CD4-positive, alpha-beta T cell treated with Interleukin-21 for 1 hour (primary cell): ENCODE measurements at regions not wholly inside any gene's neighbourhood (a gene's known extent, or its start where the extent isn't known, plus 50 kb on each side); places are given as distances from the start of the nearest gene placed in this dataset.
"Not testable (repeated sequence)": the region's sequence is repeated elsewhere in the genome, so short reads cannot be mapped to it uniquely, and the experiment has no call there.

ENCODE experiments used
- DNase-seq: peaks from one replicate; pipeline ENCODE4 v3.0.0-alpha.2; 2020

DNA sequence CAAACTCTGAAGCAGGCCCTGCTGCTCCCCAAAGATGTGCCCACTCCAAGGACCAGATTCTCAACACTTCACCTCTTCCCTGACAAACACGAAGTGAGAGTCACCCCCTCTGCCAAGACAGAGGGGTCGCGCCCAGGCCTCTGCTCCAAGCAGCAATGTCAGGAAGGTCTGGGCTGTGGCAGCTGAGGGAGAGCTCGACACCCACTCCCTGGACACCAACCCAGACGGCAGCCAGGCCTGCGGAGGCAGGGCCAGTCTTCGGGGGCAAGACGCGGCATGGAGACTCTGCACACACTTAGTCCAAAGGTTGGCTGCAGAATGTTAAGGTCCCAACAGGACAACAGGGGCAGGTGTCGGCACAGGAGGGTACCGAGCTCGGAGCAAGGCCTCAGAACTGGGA, 144.2 kb downstream of the DLL1 start:
- DNase-seq = no peak

DNA sequence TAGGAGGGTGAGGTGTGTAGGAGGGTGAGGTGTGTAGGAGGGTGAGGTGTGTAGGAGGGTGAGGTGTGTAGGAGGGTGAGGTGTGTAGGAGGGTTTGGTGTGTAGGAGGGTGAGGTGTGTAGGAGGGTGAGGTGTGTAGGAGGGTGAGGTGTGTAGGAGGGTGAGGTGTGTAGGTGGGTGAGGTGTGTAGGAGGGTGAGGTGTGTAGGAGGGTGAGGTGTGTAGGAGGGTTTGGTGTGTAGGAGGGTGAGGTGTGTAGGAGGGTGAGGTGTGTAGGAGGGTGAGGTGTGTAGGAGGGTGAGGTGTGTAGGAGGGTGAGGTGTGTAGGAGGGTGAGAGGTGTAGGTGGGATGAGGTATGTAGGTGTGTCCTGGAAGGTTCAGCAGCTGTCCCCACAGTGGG, 144.7 kb downstream of the DLL1 start:
- not testable (repeated sequence) for DNase-seq

GRCh38 chr6:170145716-170146115, 145.2 kb downstream of the DLL1 start:
- DNase-seq = not testable (repeated sequence)

DNA sequence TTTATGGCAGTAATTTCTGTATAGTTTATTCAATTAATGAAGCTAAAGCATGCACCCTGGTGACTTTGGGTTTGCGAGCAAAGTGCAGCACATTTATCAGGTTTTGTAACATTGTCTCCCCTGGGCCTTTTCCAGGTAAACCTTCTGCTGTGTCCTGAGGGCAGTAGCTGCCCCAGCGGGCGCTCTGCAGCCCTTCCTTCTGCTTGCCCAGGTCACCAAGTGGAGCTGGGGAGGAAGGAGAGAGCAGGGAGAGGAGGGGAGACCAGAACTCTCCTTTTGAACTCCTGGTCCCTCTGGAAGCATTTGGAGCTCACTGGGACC, 145.6 kb downstream of the DLL1 start:
- DNase-seq = no peak

- no peak for DNase-seq
Measured at GRCh38 chr6:170144571-170145271, 146.2 kb downstream of the DLL1 start.

GRCh38 chr6:170143401-170144150, 147.3 kb downstream of the DLL1 start:
- DNase-seq = no peak

DNA sequence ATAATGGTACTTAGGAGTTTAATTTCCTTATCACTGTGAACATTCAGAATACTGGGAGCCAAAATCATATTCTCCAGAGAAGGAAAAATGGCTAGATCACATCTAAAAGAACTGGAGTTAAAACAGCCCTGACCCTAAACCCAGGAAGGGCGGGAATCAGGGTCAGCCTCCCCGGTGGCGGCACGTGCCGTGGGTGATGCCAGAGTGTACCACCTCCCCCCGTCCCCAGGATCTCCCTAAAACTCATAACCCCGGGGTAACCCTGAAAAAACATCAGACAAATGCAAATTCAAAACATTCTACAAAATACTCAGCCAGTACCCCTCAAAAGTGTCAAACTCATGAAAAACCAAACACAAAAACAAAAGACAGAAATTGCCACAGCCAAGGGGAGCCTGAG, 148.3 kb downstream of the DLL1 start:
- no peak for DNase-seq

DNA sequence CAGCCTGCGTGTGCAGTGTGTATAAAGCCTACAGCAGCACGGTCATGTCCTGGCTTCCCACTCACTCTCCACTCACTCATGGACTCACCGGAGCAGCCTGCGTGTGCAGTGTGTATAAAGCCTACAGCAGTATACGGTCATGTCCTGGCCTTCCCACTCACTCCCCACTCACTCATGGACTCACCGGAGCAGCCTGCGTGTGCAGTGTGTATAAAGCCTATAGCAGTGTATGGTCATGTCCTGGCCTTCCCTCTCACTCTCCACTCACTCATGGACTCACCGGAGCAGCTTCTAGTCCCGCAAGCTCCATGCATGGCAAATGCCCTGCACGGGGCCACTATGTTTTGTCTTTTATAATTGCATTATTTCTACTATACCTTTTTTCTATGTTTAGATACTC, 149.8 kb downstream of the DLL1 start:
- not testable (repeated sequence) for DNase-seq

DNA sequence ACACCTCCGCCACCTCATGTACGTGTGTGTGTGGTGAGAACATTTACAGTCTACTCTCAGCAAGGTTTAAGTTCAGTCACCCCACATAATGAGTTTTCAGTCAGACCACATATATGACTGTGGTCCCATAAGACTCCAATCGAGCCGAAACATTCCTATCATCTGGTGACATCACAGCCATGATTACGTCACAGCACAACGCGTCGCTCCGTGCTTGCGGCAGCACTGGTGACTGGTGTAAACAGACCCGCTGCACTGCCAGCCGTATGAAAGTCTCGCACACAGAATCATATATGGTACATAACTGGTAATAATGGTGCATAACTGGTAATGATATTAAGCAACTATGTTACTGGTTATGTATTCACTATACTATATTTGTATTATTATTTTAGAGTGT, 150.7 kb downstream of the DLL1 start:
- no peak for DNase-seq

DNA sequence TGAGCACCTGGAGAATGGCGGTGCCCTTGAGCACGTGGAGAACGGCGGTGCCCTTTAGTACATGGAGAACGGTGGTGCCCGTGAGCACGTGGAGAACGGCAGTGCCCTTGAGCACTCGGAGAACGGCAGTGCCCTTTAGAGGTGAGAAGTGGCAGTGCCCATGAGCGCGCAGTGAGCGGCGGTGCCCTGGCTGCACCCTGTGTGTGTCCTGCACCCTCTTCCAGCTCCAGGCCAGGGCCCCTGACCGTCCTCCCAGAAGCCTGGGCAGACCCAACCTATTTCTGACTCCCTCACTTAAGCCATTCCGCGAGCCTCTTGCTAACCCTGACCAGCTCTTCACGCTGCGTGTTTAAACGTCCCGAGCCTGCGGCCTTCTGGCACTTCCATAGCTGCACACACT, 151.3 kb downstream of the DLL1 start:
- DNase-seq = no peak

- not testable (repeated sequence) for DNase-seq
Measured at GRCh38 chr6:170139046-170139445, 151.8 kb downstream of the DLL1 start.

DNA sequence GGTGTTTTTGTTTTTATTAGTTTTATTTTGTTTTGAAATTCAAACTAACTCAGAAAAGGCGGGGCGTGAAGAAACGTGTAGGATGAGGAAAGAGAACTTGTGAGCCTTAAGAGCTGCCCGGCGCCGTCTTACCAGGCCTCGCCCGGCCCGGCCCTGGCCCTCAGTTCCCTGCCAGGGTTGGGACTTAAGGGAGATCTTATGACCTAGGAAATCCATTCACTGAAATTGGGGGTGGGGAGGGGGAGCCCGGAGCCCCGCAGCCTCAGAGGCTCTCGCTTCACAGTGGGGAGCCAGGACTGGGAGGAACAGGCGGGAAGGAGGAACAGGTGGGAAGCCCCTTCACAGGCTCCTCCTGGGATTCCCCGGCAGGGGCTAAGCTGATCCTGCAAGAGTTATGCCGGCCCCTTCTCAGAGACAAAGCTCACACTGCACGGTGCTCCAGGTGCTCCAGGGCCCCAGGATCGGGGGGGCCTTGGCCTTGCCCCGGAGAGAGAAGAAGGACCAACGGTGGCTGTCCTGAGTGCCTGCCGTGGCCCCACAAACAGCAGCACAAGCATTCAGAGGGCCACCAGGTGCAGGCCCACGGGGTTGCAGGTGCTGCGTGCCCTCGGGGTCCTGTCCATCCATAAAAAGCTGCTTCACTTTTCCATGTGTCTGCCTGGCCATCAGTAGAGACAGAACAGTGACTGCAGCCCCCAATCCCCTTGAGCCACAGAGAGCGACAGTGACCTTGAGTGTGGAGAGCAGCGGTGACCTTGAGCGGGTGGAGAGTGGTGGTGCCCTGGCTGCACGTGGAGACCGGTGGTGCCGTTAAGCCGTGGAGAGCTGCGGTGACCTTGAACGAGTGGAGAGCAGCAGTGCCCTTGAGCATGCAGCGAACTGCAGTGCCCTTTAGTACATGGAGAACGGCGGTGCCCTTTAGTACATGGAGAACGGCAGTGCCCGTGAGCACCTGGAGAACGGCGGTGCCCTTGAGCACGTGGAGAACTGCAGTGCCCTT, 152.7 kb downstream of the DLL1 start:
- no peak for DNase-seq

- DNase-seq = no peak
Measured at GRCh38 chr6:170137176-170137891, 153.5 kb downstream of the DLL1 start.

DNA sequence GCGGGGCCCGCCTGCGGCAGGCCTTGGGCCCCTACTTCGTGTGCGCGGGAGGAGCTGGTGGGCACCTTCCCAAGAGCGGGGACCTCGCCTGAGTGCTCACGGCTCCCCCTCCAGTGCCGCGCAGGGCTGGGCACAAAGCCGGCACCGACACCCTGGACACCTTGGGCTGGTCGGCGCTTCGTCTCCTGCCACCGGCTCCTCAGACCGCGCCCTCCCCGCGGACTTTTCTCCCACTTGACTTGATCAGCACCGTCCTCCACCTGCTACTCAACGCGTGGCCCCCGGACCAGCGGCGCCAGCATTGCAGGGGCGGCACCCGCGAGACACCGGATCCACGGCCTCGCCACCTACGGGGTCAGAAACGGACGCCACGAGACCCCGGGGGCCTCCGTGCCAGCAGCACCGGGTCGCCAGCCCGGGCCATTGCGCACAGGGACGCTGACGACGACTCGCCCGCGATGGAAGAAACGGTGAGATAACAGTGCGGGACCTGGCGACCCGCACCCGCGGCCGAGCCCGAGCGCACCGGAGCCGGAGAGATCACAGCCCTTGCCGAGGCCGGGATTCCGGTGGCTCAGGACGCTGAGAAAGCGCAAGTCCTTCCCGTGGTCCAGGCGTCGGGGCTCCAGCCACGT, 154.2 kb downstream of the DLL1 start:
- DNase-seq = no peak

DNA sequence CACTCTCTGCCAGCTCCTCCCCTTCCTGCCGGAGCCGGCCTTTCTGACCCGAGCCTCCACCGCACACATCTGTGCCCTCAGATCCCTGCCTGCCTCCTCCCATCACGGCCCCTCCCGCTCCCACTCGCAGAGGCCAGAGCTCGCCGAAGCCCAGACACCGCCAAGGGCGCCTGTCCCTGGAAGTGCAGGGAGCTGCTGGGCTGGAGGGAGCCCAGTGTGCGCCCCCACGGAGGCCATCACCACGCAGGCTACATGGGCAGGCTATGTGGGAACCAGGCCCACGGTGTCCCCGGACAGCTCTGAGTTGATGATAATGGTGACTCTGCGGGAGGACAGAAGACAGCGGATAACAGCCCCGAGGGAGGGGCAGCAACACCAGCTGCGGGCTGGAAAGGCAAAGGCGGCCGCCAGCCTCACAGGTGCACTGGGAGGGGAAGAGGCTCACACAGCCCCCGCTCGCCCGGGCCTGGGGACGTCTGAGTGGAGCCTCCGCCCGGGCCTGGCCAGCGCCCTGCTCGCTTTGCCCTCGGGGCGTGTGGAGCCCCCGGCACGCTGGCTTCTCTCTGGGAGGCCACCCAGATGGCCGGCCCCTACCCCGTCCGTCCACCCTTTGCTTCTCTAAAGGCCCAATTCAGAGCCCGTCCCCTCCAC, 154.9 kb downstream of the DLL1 start:
- no peak for DNase-seq

DNA sequence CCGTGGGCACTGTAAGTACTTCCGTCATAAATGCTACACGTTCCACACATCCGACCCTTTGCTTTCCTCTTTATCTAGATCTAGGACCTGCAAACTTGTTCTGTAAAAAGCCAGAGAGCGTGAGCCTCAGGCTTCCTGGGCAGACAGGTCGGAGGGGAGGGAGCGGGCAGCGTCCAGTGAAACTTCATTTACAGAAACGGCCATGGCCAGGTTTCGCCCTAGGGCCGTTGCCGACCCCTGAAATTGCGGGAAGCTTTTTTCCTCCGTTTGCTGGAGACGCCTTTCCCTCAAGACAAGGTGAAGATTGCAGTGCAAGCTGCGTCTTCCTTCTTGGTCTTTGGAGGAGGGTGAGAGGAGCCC, 155.4 kb downstream of the DLL1 start:
- no peak for DNase-seq

DNA sequence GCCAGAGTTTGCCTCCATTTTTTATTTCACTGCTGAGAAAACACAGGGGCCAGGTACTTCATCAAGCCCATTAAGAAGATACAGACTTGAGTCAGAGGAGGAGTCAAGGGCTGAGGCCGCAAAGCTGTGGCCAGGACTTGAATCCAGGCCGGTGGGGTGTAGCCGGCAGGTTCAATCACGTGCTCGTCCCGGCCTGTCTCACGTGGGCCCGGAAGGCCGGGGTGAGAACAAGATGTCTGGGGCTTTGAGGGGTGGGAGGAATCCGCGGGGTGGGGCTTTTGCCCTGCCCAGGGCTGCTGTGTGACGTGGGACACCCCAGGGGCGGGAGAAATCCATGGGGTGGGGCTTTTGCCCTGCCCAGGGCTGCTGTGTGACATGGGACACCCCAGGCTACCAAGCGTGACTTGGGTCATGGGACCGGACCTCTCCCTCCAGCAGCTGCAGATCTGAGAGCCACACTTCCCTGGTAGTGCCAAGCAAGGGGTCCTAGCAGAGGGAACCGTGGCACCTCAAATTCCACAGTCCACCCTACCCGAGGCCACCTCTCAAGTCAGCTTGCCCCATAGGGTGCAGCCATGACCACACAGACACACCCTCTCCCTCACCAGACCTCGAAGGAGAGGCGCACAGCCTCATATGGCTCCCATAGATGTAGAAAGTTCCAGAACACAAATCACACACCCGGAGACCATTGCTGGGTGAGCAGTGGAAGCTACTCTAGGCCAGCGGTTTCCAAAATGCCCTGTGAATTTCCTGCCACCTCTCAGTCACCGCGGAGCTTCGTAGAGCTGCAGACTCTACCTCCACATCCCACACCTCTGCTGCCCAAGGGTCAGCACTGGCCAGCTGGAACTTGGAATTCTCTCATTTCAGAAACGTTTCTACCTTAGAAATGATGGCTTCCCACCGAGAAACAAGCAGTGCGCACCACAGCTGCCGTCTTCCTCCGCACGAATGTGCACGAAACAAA, 156.1 kb downstream of the DLL1 start:
- DNase-seq = no peak

- DNase-seq = no peak
Measured at GRCh38 chr6:170134031-170134470, 156.8 kb downstream of the DLL1 start.

DNA sequence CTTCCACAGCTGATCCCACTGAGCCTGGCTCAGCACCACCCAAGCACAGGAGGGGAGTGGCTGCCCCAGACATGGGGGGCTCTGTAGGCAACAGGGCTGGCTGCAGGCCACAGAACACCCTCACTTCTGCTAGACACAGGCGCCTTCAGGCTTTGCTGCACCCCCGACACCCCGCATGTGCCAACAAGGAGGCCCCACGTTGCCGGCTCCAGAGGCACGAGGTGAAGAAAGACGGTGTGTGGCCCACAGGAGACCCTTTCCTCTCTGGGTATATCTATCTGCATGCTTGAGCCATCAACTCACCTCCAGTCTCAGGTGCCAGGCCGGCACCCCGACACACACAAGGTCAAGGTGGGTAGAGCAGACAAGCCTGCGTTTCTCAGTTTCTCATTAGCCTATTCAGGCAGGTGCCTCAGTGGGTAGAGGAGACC, 158.3 kb downstream of the DLL1 start:
- no peak for DNase-seq

DNA sequence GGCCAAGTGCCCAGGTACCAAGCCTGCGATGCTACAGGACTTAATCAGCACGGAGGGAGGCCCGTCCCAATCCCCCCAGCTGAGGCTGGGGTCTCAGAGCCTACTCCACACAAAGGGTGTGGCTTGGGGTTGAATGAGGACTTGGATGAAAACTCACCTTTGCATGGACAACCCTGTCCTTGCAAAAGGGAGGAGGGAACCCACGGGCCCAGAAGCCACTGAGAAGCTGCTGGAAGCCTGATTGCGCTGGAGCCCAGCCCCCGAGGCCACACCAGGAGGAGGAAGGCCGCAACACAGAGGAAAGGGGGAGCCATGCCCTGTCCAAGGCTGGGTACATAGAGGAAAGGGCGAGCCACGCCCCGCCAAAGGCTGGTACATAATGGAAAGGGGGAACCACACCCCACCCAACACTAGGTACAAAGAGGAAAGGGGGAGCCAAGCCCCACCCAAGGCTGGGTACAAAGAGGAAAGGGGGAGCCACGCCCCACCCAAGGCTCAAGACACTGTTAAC, 158.8 kb downstream of the DLL1 start:
- no peak for DNase-seq
